Muscle of leg (tissue), 3 donors: ENCODE measurements at regions not wholly inside any gene's neighbourhood (a gene's known extent, or its start where the extent isn't known, plus 50 kb on each side); places are given as distances from the start of the nearest gene placed in this dataset.

ENCODE experiments used
- DNase-seq: peaks from one replicate; pipeline ENCODE4 v3.0.0; 2013
- H3K27ac ChIP-seq: one replicate; pipeline ENCODE4 v1.5.1; 2013; ENCODE audit warnings: mild to moderate bottlenecking, low read length, control low read depth
- H3K27me3 ChIP-seq: one replicate; pipeline ENCODE4 v1.6.1; 2013; ENCODE audit warnings: low read length; ENCODE audit not compliant: control insufficient read depth, insufficient read depth
- H3K36me3 ChIP-seq: one replicate; pipeline ENCODE4 v1.6.1; 2013; ENCODE audit warnings: low read length; ENCODE audit not compliant: control insufficient read depth, insufficient read depth
- H3K4me1 ChIP-seq: one replicate; pipeline ENCODE4 v1.6.1; 2013; ENCODE audit warnings: low read length; ENCODE audit not compliant: control insufficient read depth, insufficient read depth
- H3K4me3 ChIP-seq: one replicate; pipeline ENCODE4 v1.5.1; 2013; ENCODE audit warnings: low read length, control low read depth
- H3K9me3 ChIP-seq: replicated peaks from 2 replicates; pipeline ENCODE4 v1.6.1; 2013; ENCODE audit warnings: low read depth, low read length; ENCODE audit not compliant: control insufficient read depth
- whole genome bisulfite sequencing: methylation state at CpG from one replicate; pipeline ENCODE4 v1.1.5; 2013; ENCODE audit warnings: missing lambda C conversion rate; ENCODE audit not compliant: insufficient coverage; 5-methylcytosine and 5-hydroxymethylcytosine counted together

GRCh38 chr21:28099001-28099705 lies 893.5 kb downstream of the LTN1 start:
- Histone ChIP-seq H3K36me3 (no peaks in the 10 kb centered on the region), H3K4me3 (no peak overlapping the region), H3K27ac (peak overlapping the region; percentile 42), H3K27me3 (no peaks in the 10 kb centered on the region), H3K4me1 (no peaks in the 10 kb centered on the region), H3K9me3 (no peaks in the 10 kb centered on the region)
- no CpG with 5 or more reads among the region's 6 CpGs for WGBS
- peak; percentile 93 for DNase-seq

- H3K9me3 ChIP-seq = peaks cover 2% of the 10 kb centered on the region
- DNase-seq = no peak
- H3K36me3 ChIP-seq = no peaks in the 10 kb centered on the region
- peaks cover 5% of the 10 kb centered on the region for H3K4me1 ChIP-seq
- H3K27me3 ChIP-seq = no peaks in the 10 kb centered on the region
- no peak overlapping the region for H3K4me3 ChIP-seq
- no peak overlapping the region for H3K27ac ChIP-seq
- no CpG with 5 or more reads among the region's 2 CpGs for WGBS
These were observed 901.2 kb downstream of the LTN1 start for GRCh38 chr21:28091466-28091865.

DNA sequence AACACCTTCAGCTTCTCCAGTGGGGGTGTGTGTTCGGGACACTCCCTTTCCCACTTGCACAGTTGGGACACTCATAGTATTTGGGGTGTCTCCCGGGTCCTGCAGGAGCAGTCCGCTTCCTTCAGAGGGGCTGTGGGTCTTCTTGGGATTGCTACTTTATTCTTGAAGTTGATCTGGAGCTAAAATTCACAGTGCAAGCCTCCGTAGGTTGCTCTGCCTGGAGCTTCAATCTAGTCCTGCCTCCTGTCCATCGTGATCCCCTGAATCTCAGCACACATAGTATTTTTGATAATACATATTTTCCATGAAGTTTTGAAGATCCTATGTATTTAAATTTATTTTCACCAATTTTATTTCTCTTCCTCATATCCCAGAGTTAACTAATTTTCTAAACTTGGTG lies 902.1 kb downstream of the LTN1 start:
- H3K27ac ChIP-seq = no peak overlapping the region
- no peaks in the 10 kb centered on the region for H3K27me3 ChIP-seq
- no peak overlapping the region for H3K4me3 ChIP-seq
- no peak for DNase-seq
- H3K4me1 ChIP-seq = peaks cover 5% of the 10 kb centered on the region
- H3K9me3 ChIP-seq = peaks cover 2% of the 10 kb centered on the region
- H3K36me3 ChIP-seq = no peaks in the 10 kb centered on the region
- WGBS = no CpG with 5 or more reads among the region's 5 CpGs

DNA sequence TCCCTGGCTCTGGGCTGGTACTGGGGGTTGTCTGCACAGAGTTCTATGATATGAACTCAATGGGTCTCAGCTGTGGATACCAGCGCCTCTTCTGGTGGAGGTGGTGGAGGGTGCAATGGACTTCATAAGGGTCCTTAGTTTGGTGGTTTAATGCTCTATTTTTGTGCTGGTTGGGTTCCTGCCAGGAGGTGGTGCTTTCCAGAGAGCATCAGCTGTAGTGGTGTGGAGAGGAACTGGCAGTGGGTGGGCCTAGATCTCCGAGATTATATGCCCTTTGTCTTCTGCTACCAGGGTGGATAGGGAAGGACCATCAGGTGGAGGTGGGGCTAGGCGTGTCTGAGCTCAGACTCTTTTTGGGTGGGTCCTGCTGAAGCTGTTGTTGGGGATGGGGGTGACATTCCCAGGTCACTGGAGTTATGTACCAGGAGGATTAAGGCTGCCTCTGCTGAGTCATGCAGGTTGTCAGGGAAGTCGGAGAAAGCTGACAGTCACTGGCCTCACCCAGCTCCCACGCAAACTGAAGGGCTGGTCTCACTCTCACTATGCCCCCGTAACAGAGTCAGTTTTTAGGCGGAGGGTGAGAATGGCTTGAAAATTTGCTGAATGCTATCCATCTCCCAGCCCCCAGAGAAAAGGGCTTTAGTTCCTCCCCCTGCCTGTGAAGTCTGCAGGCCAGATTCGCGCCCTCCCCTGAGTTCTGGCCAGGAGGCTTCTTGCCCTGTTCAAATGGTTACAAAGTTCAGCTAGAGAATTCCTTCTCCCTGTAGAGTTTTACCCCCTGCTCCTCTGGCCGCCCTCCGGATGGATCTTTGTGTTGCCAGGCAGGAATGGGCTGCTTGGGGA lies 902.9 kb downstream of the LTN1 start:
- H3K9me3 ChIP-seq = peaks cover 2% of the 10 kb centered on the region
- H3K4me3 ChIP-seq = no peak overlapping the region
- no peaks in the 10 kb centered on the region for H3K36me3 ChIP-seq
- WGBS = 71% methylated on average over 6 of the region's 11 CpGs
- peaks cover 5% of the 10 kb centered on the region for H3K4me1 ChIP-seq
- no peak for DNase-seq
- no peaks in the 10 kb centered on the region for H3K27me3 ChIP-seq
- no peak overlapping the region for H3K27ac ChIP-seq

DNA sequence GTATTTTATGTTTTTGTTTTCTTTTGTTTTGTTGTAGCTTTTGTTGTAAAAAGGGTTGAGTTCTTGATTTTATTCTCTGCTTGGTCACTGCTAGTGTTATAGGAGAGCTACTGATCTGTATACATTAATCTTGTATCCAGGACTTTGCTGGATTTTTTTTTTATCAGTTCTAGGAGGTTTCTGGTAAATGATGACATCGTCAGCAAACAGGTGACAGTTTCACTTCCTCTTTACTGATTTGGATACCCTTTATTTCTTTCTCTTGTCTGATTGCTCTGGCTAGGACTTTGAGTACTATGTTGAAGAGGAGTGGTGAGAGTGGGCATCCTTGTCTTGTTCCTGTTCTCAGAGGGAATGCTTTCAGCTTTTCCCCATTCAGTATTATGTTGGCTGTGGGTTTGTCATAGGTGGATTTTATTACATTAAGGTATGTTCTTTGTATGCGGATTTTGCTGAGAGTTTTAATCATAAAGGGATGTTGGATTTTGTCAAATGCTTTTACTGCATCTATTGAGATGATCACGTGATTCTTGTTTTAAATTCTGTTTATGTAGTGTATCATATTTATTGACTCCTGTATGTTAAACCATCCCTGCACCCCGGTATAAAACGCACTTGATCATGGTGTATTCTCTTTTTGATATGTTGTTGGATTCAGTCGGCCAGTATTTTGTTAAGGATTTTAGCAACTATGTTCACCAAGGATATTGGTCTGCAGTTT lies 905.7 kb downstream of the LTN1 start:
- H3K4me1 ChIP-seq = peaks cover 5% of the 10 kb centered on the region
- no CpG with 5 or more reads among the region's 6 CpGs for WGBS
- H3K27me3 ChIP-seq = no peaks in the 10 kb centered on the region
- DNase-seq = no peak
- H3K36me3 ChIP-seq = no peaks in the 10 kb centered on the region
- no peak overlapping the region for H3K4me3 ChIP-seq
- H3K9me3 ChIP-seq = peaks cover 2% of the 10 kb centered on the region
- H3K27ac ChIP-seq = no peak overlapping the region

GRCh38 chr21:28084951-28085350 lies 907.7 kb downstream of the LTN1 start:
- no peak overlapping the region for H3K4me3 ChIP-seq
- no CpG with 5 or more reads among the region's 2 CpGs for WGBS
- H3K27me3 ChIP-seq = no peaks in the 10 kb centered on the region
- peaks cover 1% of the 10 kb centered on the region for H3K4me1 ChIP-seq
- DNase-seq = no peak
- H3K27ac ChIP-seq = no peak overlapping the region
- H3K9me3 ChIP-seq = peaks cover 2% of the 10 kb centered on the region
- H3K36me3 ChIP-seq = no peaks in the 10 kb centered on the region

DNA sequence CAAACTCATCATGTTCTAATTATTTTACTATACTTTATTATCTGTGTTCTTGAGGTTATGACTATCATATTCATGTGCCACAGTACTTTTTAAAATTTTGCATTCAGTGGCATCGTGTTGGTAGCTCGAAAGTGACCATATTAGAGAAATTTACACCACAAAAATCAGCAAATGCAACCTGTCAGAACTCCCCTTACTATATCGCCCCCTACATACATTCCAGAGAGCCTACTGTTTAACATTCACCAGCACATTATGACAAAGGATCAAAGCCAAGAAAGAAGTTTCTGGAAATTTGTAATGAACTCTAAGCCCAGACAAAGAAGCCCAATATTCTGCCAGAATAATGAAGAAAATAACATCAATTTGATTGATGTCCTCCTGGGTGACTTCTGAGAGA lies 909.3 kb downstream of the LTN1 start:
- no peak for DNase-seq
- no peaks in the 10 kb centered on the region for H3K36me3 ChIP-seq
- no peak overlapping the region for H3K27ac ChIP-seq
- H3K4me3 ChIP-seq = no peak overlapping the region
- no peaks in the 10 kb centered on the region for H3K27me3 ChIP-seq
- no CpG with 5 or more reads among the region's 3 CpGs for WGBS
- H3K4me1 ChIP-seq = no peaks in the 10 kb centered on the region
- no peaks in the 10 kb centered on the region for H3K9me3 ChIP-seq

DNA sequence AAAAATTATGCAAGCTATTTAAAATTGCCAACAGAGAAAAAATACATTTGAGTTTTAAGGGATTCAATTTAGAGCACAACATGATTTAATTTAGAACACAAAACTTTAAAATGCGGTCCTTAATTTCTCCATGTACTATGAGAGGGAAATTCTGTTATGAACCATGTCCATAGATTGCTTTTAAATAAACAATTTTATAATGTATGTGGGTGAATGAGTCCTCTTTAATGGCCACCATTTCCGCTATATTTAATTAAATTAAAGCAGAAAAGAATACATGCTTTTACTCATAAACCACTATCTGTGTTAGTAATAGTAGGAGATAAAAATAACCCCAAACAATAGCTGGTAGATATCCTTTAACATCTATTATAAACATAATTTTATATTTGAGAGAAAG lies 914.6 kb downstream of the LTN1 start:
- no peak for DNase-seq
- H3K36me3 ChIP-seq = no peaks in the 10 kb centered on the region
- H3K4me1 ChIP-seq = no peaks in the 10 kb centered on the region
- no peaks in the 10 kb centered on the region for H3K27me3 ChIP-seq
- no CpG with 5 or more reads among the region's 2 CpGs for WGBS
- H3K9me3 ChIP-seq = no peaks in the 10 kb centered on the region
- no peak overlapping the region for H3K27ac ChIP-seq
- H3K4me3 ChIP-seq = no peak overlapping the region

DNA sequence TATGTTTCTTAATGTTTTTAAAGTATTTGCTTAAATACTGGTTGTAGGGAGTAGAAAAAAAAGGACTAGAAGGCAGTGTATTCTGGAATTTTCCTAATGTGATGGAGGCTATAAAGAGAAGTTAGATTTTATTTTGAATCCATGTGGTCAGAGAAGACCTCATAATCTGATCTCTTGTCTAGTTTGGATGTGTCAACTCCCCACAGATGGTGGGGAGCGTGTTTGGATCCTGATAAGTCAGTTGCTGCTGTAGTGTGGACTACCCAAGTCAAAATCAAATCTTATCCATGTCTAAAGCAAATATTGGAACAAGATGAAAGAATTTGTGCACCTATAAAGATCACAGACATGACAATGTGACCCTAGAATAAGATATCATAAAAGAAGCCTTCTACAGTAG lies 918.0 kb downstream of the LTN1 start:
- H3K27me3 ChIP-seq = no peaks in the 10 kb centered on the region
- H3K36me3 ChIP-seq = no peaks in the 10 kb centered on the region
- H3K4me3 ChIP-seq = no peak overlapping the region
- H3K9me3 ChIP-seq = no peaks in the 10 kb centered on the region
- H3K27ac ChIP-seq = no peak overlapping the region
- no peak for DNase-seq
- H3K4me1 ChIP-seq = no peaks in the 10 kb centered on the region
- no CpG with 5 or more reads among the region's 1 CpG for WGBS

DNA sequence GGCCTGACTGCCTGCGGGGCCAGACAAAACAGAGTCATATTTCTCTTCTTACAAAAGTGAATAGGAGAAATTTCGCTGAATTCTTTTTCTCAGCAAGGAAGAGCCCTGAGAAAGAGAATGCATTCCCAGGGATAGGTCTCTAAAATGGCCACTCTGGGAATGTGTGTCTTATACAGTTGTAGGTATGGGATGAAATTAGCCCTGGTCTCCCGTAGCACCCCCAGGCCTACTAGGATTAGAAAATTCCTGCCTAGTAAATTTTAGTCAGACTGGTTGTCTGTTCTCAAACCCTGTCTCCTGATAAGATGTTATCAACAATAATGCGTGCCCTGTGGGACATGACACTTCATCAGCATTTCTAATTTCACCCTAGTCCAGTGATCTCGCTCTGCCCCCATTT lies 920.1 kb downstream of the LTN1 start:
- 95% methylated on average over 3 of the region's 5 CpGs for WGBS
- Histone ChIP-seq H3K9me3 (no peaks in the 10 kb centered on the region), H3K36me3 (no peaks in the 10 kb centered on the region), H3K27ac (no peak overlapping the region), H3K4me1 (peaks cover 6% of the 10 kb centered on the region), H3K4me3 (no peak overlapping the region), H3K27me3 (no peaks in the 10 kb centered on the region)
- no peak for DNase-seq
